Ovary (tissue), 7 donors: ENCODE measurements at regions not wholly inside any gene's neighbourhood (a gene's known extent, or its start where the extent isn't known, plus 50 kb on each side); places are given as distances from the start of the nearest gene placed in this dataset.

ENCODE experiments used
- DNase-seq, 5 donors: peaks; one replicate each; pipeline ENCODE4 v3.0.0-alpha.2; 2019 to 2020
- H3K27ac ChIP-seq, 2 donors: fragments of 200-600 bp; one replicate each; pipeline versions ENCODE4 v1.5.1 to v1.8.0; 2019 to 2022
- H3K27me3 ChIP-seq: fragments of 200-600 bp; one replicate; pipeline ENCODE4 v1.8.0; 2022
- H3K36me3 ChIP-seq: fragments of 200-600 bp; sonication (generic); one replicate; pipeline ENCODE4 v1.5.1; 2019
- H3K4me1 ChIP-seq: one replicate; pipeline ENCODE4 v1.8.1; 2013; ENCODE audit warnings: mild to moderate bottlenecking, moderate library complexity; ENCODE audit not compliant: insufficient read depth
- H3K4me3 ChIP-seq: fragments of 200-600 bp; sonication (generic); one replicate; pipeline ENCODE4 v1.5.1; 2017
- H3K9me3 ChIP-seq, 2 donors: fragments of 200-600 bp in 1 of 2; sonication (generic) in 1 of 2; one replicate each; pipeline versions ENCODE4 v1.5.1 to v1.8.1; 2013 to 2019; ENCODE audit warnings: mild to moderate bottlenecking in 1 of 2, moderate library complexity in 1 of 2
- EP300 ChIP-seq: sonication (generic); formaldehyde crosslinking; IDR thresholded peaks from one replicate; pipeline ENCODE4 v1.6.1; 2017; ENCODE audit warnings: antibody characterized with exemption
- POLR2A ChIP-seq: fragments of 450-650 bp; IDR thresholded peaks from one replicate; pipeline ENCODE4 v1.6.1; 2017; ENCODE audit warnings: antibody characterized with exemption, mild to moderate bottlenecking, moderate library complexity
- WGBS, 3 donors: extraction: QIAGEN DNeasy Blood & Tissue Kit in 1 of 3; methylation state at CpG; one replicate each; pipeline versions ENCODE4 v1.1.5 to v1.1.7; 2013 to 2017; 5-methylcytosine and 5-hydroxymethylcytosine counted together
- intact Hi-C, 4 donors: fragments of 100-400 bp; cut with DNase I; formaldehyde crosslinking; loops; one replicate each; pipeline versions ENCODE4 v1.11.0 to v1.15.1; 2022 to 2023
- TF ChIP-seq, protein P1 (sequence below), 3 donors: fragments of 450-650 bp in 2 of 3; fragments of 200-600 bp in 1 of 3; IDR thresholded peaks; one replicate each; pipeline versions ENCODE4 v1.5.1 to v1.8.0; 2016 to 2022; ENCODE audit warnings: antibody characterized with exemption in 3 of 3, mild to moderate bottlenecking in 1 of 3
- donor health status: DM: no; HTN: no; CAD: no; lungs with moderate emphysema.
- donor health status: DM: no; HTN: no; CAD: no.
- donor health status: Bipolar disorder and iron deficiency.
- donor health status: DM: no; HTN: no; CAD: no.
- donor health status: DM: yes; HTN: yes; CAD: no.

- no peak overlapping the region for H3K4me3 ChIP-seq
- H3K9me3 ChIP-seq: no peaks in the 10 kb centered on the region
- H3K36me3 ChIP-seq: no peaks in the 10 kb centered on the region
- 0 to 11% (median 8%) methylated on average over 1 of the region's 1 CpG for WGBS, 3 donors
- intact Hi-C loops: loop anchor here in 2 of 4 donors (1.0 to 5.0 kb wide), 2 partner anchors 300 to 302 kb away; no protein-coding TSS in a partner anchor
- DNase-seq: no peak
- H3K4me1 ChIP-seq: no peaks in the 10 kb centered on the region
- TF ChIP-seq POLR2A: no peak
- TF ChIP-seq EP300: no peak
- TF ChIP-seq, protein P1, sequence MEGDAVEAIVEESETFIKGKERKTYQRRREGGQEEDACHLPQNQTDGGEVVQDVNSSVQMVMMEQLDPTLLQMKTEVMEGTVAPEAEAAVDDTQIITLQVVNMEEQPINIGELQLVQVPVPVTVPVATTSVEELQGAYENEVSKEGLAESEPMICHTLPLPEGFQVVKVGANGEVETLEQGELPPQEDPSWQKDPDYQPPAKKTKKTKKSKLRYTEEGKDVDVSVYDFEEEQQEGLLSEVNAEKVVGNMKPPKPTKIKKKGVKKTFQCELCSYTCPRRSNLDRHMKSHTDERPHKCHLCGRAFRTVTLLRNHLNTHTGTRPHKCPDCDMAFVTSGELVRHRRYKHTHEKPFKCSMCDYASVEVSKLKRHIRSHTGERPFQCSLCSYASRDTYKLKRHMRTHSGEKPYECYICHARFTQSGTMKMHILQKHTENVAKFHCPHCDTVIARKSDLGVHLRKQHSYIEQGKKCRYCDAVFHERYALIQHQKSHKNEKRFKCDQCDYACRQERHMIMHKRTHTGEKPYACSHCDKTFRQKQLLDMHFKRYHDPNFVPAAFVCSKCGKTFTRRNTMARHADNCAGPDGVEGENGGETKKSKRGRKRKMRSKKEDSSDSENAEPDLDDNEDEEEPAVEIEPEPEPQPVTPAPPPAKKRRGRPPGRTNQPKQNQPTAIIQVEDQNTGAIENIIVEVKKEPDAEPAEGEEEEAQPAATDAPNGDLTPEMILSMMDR (IDR thresholded peaks at IDR 0.05): no peak
- H3K27me3 ChIP-seq: no peaks in the 10 kb centered on the region
- no peak overlapping the region for H3K27ac ChIP-seq
These were observed 58.3 kb upstream of the SLC6A11 start for GRCh38 chr3:10757821-10758130.

DNA sequence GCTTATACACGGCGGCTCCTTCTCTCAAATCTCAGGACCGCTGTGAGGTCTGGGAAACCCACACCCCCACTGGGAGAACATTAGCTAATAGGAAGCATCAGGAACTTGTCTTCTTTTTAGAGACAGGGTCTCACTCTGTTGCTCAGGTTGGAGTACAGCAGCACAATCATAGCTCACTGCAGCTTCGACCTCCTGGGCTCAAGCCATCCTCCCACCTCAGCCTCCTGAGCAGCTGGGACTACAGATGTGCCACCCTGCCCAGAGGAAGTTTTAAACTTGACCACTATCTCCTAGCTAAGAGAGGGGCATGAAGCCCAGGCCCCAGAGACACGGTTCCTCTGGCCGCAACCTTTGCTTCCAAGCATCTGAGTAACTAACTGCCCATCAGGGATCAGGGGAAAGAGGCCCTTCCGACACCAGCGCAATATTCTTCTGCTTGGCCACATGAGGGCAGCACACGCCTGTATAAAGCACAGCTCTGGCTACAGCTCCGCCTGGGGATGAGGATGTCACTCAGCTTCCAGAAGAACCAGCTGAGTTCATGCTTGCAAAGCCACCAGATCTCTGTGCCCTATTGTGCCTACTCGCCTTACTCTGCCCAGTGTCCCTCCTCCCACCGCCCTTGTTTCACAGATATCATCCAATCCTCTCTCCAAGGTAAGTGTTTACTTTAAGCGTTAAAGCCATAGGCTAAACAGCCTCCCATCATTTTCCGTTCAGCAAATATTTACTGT, 57.6 kb upstream of the SLC6A11 start:
- Histone ChIP-seq H3K9me3 (no peaks in the 10 kb centered on the region), H3K27me3 (no peaks in the 10 kb centered on the region), H3K27ac (no peak overlapping the region), H3K4me3 (no peak overlapping the region), H3K4me1 (no peaks in the 10 kb centered on the region), H3K36me3 (no peaks in the 10 kb centered on the region)
- no peak for TF ChIP-seq EP300
- TF ChIP-seq, protein P1 (IDR thresholded peaks at IDR 0.05): peak in 1 of 3 donors; percentile 20
- peak in 4 of 5 donors; percentile 24 to 45 (median 32) for DNase-seq
- WGBS, 3 donors: 29 to 32% (median 30%) methylated on average over 14 of the region's 14 CpGs
- intact Hi-C loops: loop anchor here in 2 of 4 donors (1.0 to 5.0 kb wide), 2 partner anchors 299 to 301 kb away; no protein-coding TSS in a partner anchor

DNA sequence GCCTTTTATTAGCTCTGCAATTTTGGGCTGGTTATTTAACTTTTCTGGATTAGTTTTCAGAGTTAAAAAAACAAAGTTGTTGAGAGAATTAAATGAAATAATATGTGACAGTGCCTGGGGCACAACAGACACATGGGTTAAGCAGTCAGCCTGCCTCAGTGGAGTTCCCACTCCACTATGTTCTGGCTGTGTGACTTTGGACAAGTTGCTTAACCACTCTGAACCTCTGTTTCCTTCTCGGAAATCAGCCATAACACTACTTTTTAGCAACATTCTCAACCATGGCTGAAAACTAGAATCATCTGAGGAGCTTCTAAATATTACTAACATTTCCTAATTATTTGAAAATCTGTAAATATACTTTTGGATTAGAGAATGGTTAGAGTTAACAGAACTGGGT, 56.5 kb upstream of the SLC6A11 start:
- no peaks in the 10 kb centered on the region for H3K27me3 ChIP-seq
- no peak overlapping the region for H3K4me3 ChIP-seq
- WGBS, 3 donors: 35 to 64% (median 41%) methylated on average over 1 of the region's 1 CpG
- H3K9me3 ChIP-seq: no peaks in the 10 kb centered on the region
- H3K36me3 ChIP-seq: no peaks in the 10 kb centered on the region
- no peak overlapping the region for H3K27ac ChIP-seq
- no peaks in the 10 kb centered on the region for H3K4me1 ChIP-seq
- TF ChIP-seq, protein P1 (IDR thresholded peaks at IDR 0.05): no peak
- TF ChIP-seq EP300 (no peak), POLR2A (no peak)
- no peak for DNase-seq
- intact Hi-C loops: loop anchor here in 1 of 4 donors (5.0 kb wide), 1 partner anchor 298 kb away; no protein-coding TSS in a partner anchor

- no peaks in the 10 kb centered on the region for H3K36me3 ChIP-seq
- H3K27me3 ChIP-seq: no peaks in the 10 kb centered on the region
- DNase-seq: no peak
- intact Hi-C loops: loop anchor here in 2 of 4 donors (5.0 to 10.0 kb wide), 2 partner anchors 297 to 575 kb away; no protein-coding TSS in a partner anchor
- H3K4me3 ChIP-seq: no peak overlapping the region
- 65 to 72% (median 66%) methylated on average over 2 of the region's 2 CpGs for WGBS, 3 donors
- H3K9me3 ChIP-seq: no peaks in the 10 kb centered on the region
- no peak overlapping the region for H3K27ac ChIP-seq
- TF ChIP-seq, protein P1 (IDR thresholded peaks at IDR 0.05): no peak
- TF ChIP-seq EP300: no peak
- TF ChIP-seq POLR2A: no peak
- H3K4me1 ChIP-seq: no peaks in the 10 kb centered on the region
These were observed 55.8 kb upstream of the SLC6A11 start for GRCh38 chr3:10760199-10760598.
